Suprapubic skin (tissue), 4 donors: ENCODE measurements at regions not wholly inside any gene's neighbourhood (a gene's known extent, or its start where the extent isn't known, plus 50 kb on each side); places are given as distances from the start of the nearest gene placed in this dataset.

ENCODE experiments used
- DNase-seq, 2 donors: peaks; one replicate each; pipeline ENCODE4 v3.0.0-alpha.2; 2019; ENCODE audit warnings: low spot score in 2 of 2
- H3K27ac ChIP-seq: fragments of 200-600 bp; sonication (generic); one replicate; pipeline ENCODE4 v1.5.1; 2019
- H3K27me3 ChIP-seq: fragments of 200-600 bp; sonication (generic); one replicate; pipeline ENCODE4 v1.5.1; 2019
- H3K36me3 ChIP-seq: fragments of 200-600 bp; sonication (generic); one replicate; pipeline ENCODE4 v1.5.1; 2019
- H3K4me1 ChIP-seq: fragments of 200-600 bp; sonication (generic); one replicate; pipeline ENCODE4 v1.5.1; 2019
- H3K4me3 ChIP-seq: fragments of 200-600 bp; sonication (generic); one replicate; pipeline ENCODE4 v1.5.1; 2019; ENCODE audit warnings: mild to moderate bottlenecking
- H3K9me3 ChIP-seq: fragments of 200-600 bp; sonication (generic); one replicate; pipeline ENCODE4 v1.5.1; 2019
- EP300 ChIP-seq: sonication (generic); formaldehyde crosslinking; IDR thresholded peaks from one replicate; pipeline ENCODE4 v1.6.1; 2017; ENCODE audit warnings: antibody characterized with exemption
- POLR2A ChIP-seq, 2 donors: fragments of 450-650 bp; IDR thresholded peaks; one replicate each; pipeline ENCODE4 v1.6.1; 2017; ENCODE audit warnings: antibody characterized with exemption in 2 of 2, mild to moderate bottlenecking in 2 of 2, moderate library complexity in 2 of 2
- POLR2AphosphoS5 ChIP-seq, 3 donors: sonication (generic); formaldehyde crosslinking; IDR thresholded peaks; one replicate each; pipeline ENCODE4 v1.6.1; 2017; ENCODE audit warnings: antibody characterized with exemption in 3 of 3
- WGBS: methylation state at CpG from one replicate; pipeline ENCODE4 v1.1.5; 2018; 5-methylcytosine and 5-hydroxymethylcytosine counted together
- TF ChIP-seq, protein P1 (sequence below), 2 donors: fragments of 200-600 bp in 1 of 2; fragments of 450-650 bp in 1 of 2; sonication (generic) in 1 of 2; IDR thresholded peaks; one replicate each; pipeline ENCODE4 v1.5.1; 2016 to 2019; ENCODE audit warnings: antibody characterized with exemption in 2 of 2, mild to moderate bottlenecking in 1 of 2, moderate library complexity in 1 of 2

DNA sequence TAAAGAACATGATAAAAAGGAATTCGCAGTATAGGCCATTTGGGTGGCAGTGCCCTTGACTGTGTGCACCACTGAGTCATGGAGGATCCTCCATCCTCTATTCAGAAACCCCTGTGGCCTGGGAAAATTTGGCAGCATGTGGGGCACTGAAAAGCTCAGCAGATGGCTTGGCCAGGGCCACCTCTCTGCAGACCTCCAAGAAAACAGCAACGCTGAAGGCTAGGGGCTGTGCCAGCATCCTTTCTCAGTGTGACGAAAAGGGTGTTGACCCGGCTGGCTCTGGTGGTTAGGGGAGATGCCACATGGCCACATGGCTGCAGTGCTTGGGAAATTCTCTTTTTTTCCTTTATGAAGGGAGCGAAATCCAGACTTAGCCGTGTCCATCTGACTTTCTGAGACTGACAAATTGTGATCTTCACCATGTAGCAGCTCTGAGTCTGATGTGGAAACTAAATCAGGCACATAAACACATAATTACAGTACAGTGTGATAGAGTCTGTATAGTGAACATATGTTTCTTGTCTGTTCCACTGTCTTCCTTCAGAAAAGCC lies 178.0 kb downstream of the KCTD12 start:
- TF ChIP-seq POLR2A (IDR thresholded peaks at IDR 0.05) (no peak), POLR2AphosphoS5 (IDR thresholded peaks at IDR 0.05) (no peak), EP300 (no peak)
- TF ChIP-seq, protein P1, sequence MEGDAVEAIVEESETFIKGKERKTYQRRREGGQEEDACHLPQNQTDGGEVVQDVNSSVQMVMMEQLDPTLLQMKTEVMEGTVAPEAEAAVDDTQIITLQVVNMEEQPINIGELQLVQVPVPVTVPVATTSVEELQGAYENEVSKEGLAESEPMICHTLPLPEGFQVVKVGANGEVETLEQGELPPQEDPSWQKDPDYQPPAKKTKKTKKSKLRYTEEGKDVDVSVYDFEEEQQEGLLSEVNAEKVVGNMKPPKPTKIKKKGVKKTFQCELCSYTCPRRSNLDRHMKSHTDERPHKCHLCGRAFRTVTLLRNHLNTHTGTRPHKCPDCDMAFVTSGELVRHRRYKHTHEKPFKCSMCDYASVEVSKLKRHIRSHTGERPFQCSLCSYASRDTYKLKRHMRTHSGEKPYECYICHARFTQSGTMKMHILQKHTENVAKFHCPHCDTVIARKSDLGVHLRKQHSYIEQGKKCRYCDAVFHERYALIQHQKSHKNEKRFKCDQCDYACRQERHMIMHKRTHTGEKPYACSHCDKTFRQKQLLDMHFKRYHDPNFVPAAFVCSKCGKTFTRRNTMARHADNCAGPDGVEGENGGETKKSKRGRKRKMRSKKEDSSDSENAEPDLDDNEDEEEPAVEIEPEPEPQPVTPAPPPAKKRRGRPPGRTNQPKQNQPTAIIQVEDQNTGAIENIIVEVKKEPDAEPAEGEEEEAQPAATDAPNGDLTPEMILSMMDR (IDR thresholded peaks at IDR 0.05): no peak
- 85% methylated on average over 6 of the region's 6 CpGs for WGBS
- no peak overlapping the region for H3K4me3 ChIP-seq
- H3K4me1 ChIP-seq: peaks cover 24% of the 10 kb centered on the region
- no peak overlapping the region for H3K27ac ChIP-seq
- H3K36me3 ChIP-seq: no peaks in the 10 kb centered on the region
- H3K9me3 ChIP-seq: no peaks in the 10 kb centered on the region
- DNase-seq: no peak
- no peaks in the 10 kb centered on the region for H3K27me3 ChIP-seq

DNA sequence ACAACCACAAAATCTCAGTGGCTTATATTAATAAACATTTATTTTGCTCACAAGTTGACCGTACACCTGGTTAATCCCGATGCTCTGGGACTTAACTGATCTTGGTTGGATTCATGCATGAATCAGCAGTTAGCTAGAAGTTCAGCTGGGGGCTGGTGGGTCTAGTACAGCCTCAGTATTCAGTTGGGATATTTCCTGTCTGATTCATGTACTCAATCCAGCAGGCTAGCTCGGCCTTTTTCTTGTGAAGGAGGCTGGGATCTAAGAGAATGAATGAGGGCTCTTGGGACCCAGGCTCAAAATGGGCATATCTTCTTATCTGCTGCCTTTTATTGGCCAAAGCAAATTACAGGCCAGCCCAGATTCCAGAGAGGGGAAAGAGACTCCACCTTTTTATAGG lies 178.8 kb downstream of the KCTD12 start:
- TF ChIP-seq EP300 (no peak), POLR2AphosphoS5 (IDR thresholded peaks at IDR 0.05) (no peak)
- no peak overlapping the region for H3K4me3 ChIP-seq
- 87% methylated on average over 3 of the region's 3 CpGs for WGBS
- H3K27ac ChIP-seq: no peak overlapping the region
- H3K36me3 ChIP-seq: no peaks in the 10 kb centered on the region
- no peak for DNase-seq
- H3K27me3 ChIP-seq: no peaks in the 10 kb centered on the region
- H3K4me1 ChIP-seq: peaks cover 20% of the 10 kb centered on the region
- H3K9me3 ChIP-seq: no peaks in the 10 kb centered on the region

- no peaks in the 10 kb centered on the region for H3K9me3 ChIP-seq
- H3K4me1 ChIP-seq: no peaks in the 10 kb centered on the region
- no peak overlapping the region for H3K27ac ChIP-seq
- no peak overlapping the region for H3K4me3 ChIP-seq
- no peak for TF ChIP-seq EP300
- TF ChIP-seq, protein P1 (IDR thresholded peaks at IDR 0.05): no peak
- no peak for TF ChIP-seq POLR2AphosphoS5 (IDR thresholded peaks at IDR 0.05)
- no peak for TF ChIP-seq POLR2A (IDR thresholded peaks at IDR 0.05)
- no peaks in the 10 kb centered on the region for H3K27me3 ChIP-seq
- no peak for DNase-seq
- no peaks in the 10 kb centered on the region for H3K36me3 ChIP-seq
- WGBS: 81% methylated on average over 2 of the region's 2 CpGs
Observed at GRCh38 chr13:76703621-76704288, 182.4 kb downstream of the KCTD12 start.

DNA sequence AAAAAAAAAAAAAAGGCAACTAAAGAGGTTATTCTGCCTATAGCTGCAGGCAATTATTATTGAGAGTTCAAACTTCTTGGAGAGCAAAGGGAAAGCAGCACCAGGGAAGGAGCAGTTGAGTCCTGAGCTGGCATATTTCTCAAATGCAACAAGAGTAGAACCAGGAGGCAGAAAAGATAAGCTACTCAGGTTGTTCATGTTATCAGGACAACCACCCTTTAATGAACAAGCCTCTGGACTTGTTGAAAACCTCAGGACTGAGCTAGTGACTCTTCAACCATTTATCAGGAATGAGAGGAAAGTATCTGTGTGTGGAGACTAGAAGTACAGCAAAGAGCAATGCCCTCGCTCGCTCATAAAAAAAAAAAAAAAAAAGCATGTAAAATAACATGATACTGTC lies 183.0 kb downstream of the KCTD12 start:
- no peaks in the 10 kb centered on the region for H3K27me3 ChIP-seq
- no peak for DNase-seq
- 96% methylated on average over 2 of the region's 2 CpGs for WGBS

GRCh38 chr13:76697288-76697687 lies 188.9 kb downstream of the KCTD12 start:
- H3K4me3 ChIP-seq: no peak overlapping the region
- DNase-seq: no peak
- no peak overlapping the region for H3K27ac ChIP-seq
- 65% methylated on average over 2 of the region's 2 CpGs for WGBS
- H3K4me1 ChIP-seq: no peaks in the 10 kb centered on the region
- no peaks in the 10 kb centered on the region for H3K9me3 ChIP-seq
- TF ChIP-seq, protein P1 (IDR thresholded peaks at IDR 0.05): no peak
- TF ChIP-seq POLR2AphosphoS5 (IDR thresholded peaks at IDR 0.05): no peak
- TF ChIP-seq POLR2A (IDR thresholded peaks at IDR 0.05): no peak
- no peak for TF ChIP-seq EP300
- no peaks in the 10 kb centered on the region for H3K27me3 ChIP-seq
- H3K36me3 ChIP-seq: no peaks in the 10 kb centered on the region

More for the DNA sequence above, 183.0 kb downstream of the KCTD12 start:
- Histone ChIP-seq H3K27ac (no peak overlapping the region), H3K36me3 (no peaks in the 10 kb centered on the region), H3K4me1 (no peaks in the 10 kb centered on the region), H3K9me3 (no peaks in the 10 kb centered on the region), H3K4me3 (no peak overlapping the region)
- TF ChIP-seq POLR2AphosphoS5 (IDR thresholded peaks at IDR 0.05): no peak
- TF ChIP-seq POLR2A (IDR thresholded peaks at IDR 0.05): no peak
- TF ChIP-seq, protein P1 (IDR thresholded peaks at IDR 0.05): no peak
- TF ChIP-seq EP300: no peak
